Right atrium auricular region (tissue), 2 donors: ENCODE measurements at regions not wholly inside any gene's neighbourhood (a gene's known extent, or its start where the extent isn't known, plus 50 kb on each side); places are given as distances from the start of the nearest gene placed in this dataset.

Source experiments
- DNase-seq: peaks from one replicate; pipeline ENCODE4 v3.0.0-alpha.2; 2019; ENCODE audit warnings: low spot score
- H3K27ac ChIP-seq, 2 donors: fragments of 200-600 bp; sonication (generic); 1 replicate in 1 of 2; 2 replicates in 1 of 2; pipeline ENCODE4 v1.5.1; 2016 to 2019
- H3K27me3 ChIP-seq, 2 donors: fragments of 200-600 bp; sonication (generic); one replicate each; pipeline versions ENCODE4 v1.5.1 to v1.6.0; 2017 to 2019
- H3K36me3 ChIP-seq: fragments of 200-600 bp; sonication (generic); one replicate; pipeline ENCODE4 v1.5.1; 2016
- H3K4me1 ChIP-seq, 2 donors: fragments of 200-600 bp; sonication (generic); one replicate each; pipeline versions ENCODE4 v1.5.1 to v1.6.0; 2017 to 2019
- H3K4me3 ChIP-seq, 2 donors: fragments of 200-600 bp; sonication (generic); 1 replicate in 1 of 2; 2 replicates in 1 of 2; pipeline ENCODE4 v1.5.1; 2017 to 2019; ENCODE audit warnings: mild to moderate bottlenecking in 1 of 2, moderate library complexity in 1 of 2
- H3K9me3 ChIP-seq, 2 donors: fragments of 200-600 bp; sonication (generic); one replicate each; pipeline ENCODE4 v1.5.1; 2019
- CTCF ChIP-seq, 2 donors: fragments of 200-600 bp; sonication (generic); IDR thresholded peaks; one replicate each; pipeline ENCODE4 v1.5.1; 2019; ENCODE audit warnings: antibody characterized with exemption in 2 of 2

- TF ChIP-seq CTCF (IDR thresholded peaks at IDR 0.05): no peak
- Histone ChIP-seq H3K4me1 (no peaks in the 10 kb centered on the region), H3K9me3 (no peaks in the 10 kb centered on the region), H3K27me3 (no peaks in the 10 kb centered on the region), H3K4me3 (no peak overlapping the region), H3K36me3 (no peaks in the 10 kb centered on the region), H3K27ac (no peak overlapping the region)
- no peak for DNase-seq
These were observed 420.6 kb upstream of the UBE2E3 start for GRCh38 chr2:180559771-180560170.

- Histone ChIP-seq H3K36me3 (no peaks in the 10 kb centered on the region), H3K27ac (no peak overlapping the region), H3K9me3 (no peaks in the 10 kb centered on the region), H3K27me3 (no peaks in the 10 kb centered on the region), H3K4me1 (no peaks in the 10 kb centered on the region), H3K4me3 (no peak overlapping the region)
- TF ChIP-seq CTCF (IDR thresholded peaks at IDR 0.05): no peak
- no peak for DNase-seq
These were observed 421.4 kb upstream of the UBE2E3 start for GRCh38 chr2:180559038-180559437.

- no peak overlapping the region for H3K4me3 ChIP-seq
- no peaks in the 10 kb centered on the region for H3K4me1 ChIP-seq
- H3K27me3 ChIP-seq: no peaks in the 10 kb centered on the region
- H3K27ac ChIP-seq: no peak overlapping the region
- no peak for DNase-seq
- no peaks in the 10 kb centered on the region for H3K36me3 ChIP-seq
- no peaks in the 10 kb centered on the region for H3K9me3 ChIP-seq
- TF ChIP-seq CTCF (IDR thresholded peaks at IDR 0.05): no peak
These were observed 424.9 kb upstream of the UBE2E3 start for GRCh38 chr2:180555391-180555965.

- H3K4me1 ChIP-seq: no peaks in the 10 kb centered on the region
- no peaks in the 10 kb centered on the region for H3K36me3 ChIP-seq
- no peak for DNase-seq
- H3K27me3 ChIP-seq: no peaks in the 10 kb centered on the region
- H3K4me3 ChIP-seq: no peak overlapping the region
- H3K27ac ChIP-seq: no peak overlapping the region
- no peaks in the 10 kb centered on the region for H3K9me3 ChIP-seq
- no peak for TF ChIP-seq CTCF (IDR thresholded peaks at IDR 0.05)
These were observed 426.1 kb upstream of the UBE2E3 start for GRCh38 chr2:180554330-180554729.

GRCh38 chr2:180553094-180553715 lies 427.2 kb upstream of the UBE2E3 start:
- no peak for DNase-seq
- no peak for TF ChIP-seq CTCF (IDR thresholded peaks at IDR 0.05)
- Histone ChIP-seq H3K4me3 (no peak overlapping the region), H3K27ac (no peak overlapping the region), H3K9me3 (no peaks in the 10 kb centered on the region), H3K27me3 (no peaks in the 10 kb centered on the region), H3K36me3 (no peaks in the 10 kb centered on the region), H3K4me1 (no peaks in the 10 kb centered on the region)

- Histone ChIP-seq H3K27ac (no peak overlapping the region), H3K4me3 (no peak overlapping the region), H3K27me3 (no peaks in the 10 kb centered on the region), H3K4me1 (no peaks in the 10 kb centered on the region), H3K36me3 (no peaks in the 10 kb centered on the region), H3K9me3 (no peaks in the 10 kb centered on the region)
- no peak for TF ChIP-seq CTCF (IDR thresholded peaks at IDR 0.05)
- DNase-seq: no peak
These were observed 437.9 kb upstream of the UBE2E3 start for GRCh38 chr2:180542511-180542910.
